Osteocyte (in vitro differentiated cells): ENCODE measurements at regions not wholly inside any gene's neighbourhood (a gene's known extent, or its start where the extent isn't known, plus 50 kb on each side); places are given as distances from the start of the nearest gene placed in this dataset.

Source experiments
- DNase-seq: peaks from one replicate; pipeline ENCODE4 v3.0.0; 2021; ENCODE audit warnings: mixed read lengths; ENCODE audit not compliant: unreplicated experiment; ENCODE audit errors: extremely low spot score
- H3K27ac Mint-ChIP-seq: one replicate; pipeline ENCODE4 v1.8.0; 2021; ENCODE audit warnings: mild to moderate bottlenecking, mixed read lengths; ENCODE audit not compliant: unreplicated experiment
- H3K27me3 Mint-ChIP-seq: one replicate; pipeline ENCODE4 v1.8.0; 2021; ENCODE audit warnings: mixed read lengths; ENCODE audit not compliant: unreplicated experiment
- H3K36me3 Mint-ChIP-seq: one replicate; pipeline ENCODE4 v1.8.0; 2021; ENCODE audit warnings: mixed read lengths; ENCODE audit not compliant: unreplicated experiment
- H3K4me1 Mint-ChIP-seq: one replicate; pipeline ENCODE4 v1.8.0; 2021; ENCODE audit warnings: mixed read lengths; ENCODE audit not compliant: unreplicated experiment
- H3K4me3 Mint-ChIP-seq: one replicate; pipeline ENCODE4 v1.8.0; 2021; ENCODE audit warnings: mild to moderate bottlenecking, moderate library complexity, mixed read lengths; ENCODE audit not compliant: unreplicated experiment
- H3K9me3 Mint-ChIP-seq: one replicate; pipeline ENCODE4 v1.8.0; 2021; ENCODE audit warnings: mixed read lengths; ENCODE audit not compliant: unreplicated experiment
- CTCF ChIP-seq: fragments of 200-600 bp; sonication (generic); IDR thresholded peaks from 2 replicates; pipeline ENCODE4 v1.5.0; 2021; ENCODE audit warnings: antibody characterized with exemption, mild to moderate bottlenecking, moderate library complexity

- no peaks in the 10 kb centered on the region for H3K4me1 Mint-ChIP-seq
- no peaks in the 10 kb centered on the region for H3K27me3 Mint-ChIP-seq
- DNase-seq: no peak
- H3K36me3 Mint-ChIP-seq: no peaks in the 10 kb centered on the region
- H3K4me3 Mint-ChIP-seq: no peak overlapping the region
- no peaks in the 10 kb centered on the region for H3K9me3 Mint-ChIP-seq
- no peak for TF ChIP-seq CTCF
- no peak overlapping the region for H3K27ac Mint-ChIP-seq
Measured at GRCh38 chr6:9197726-9198125, 762.4 kb upstream of the SLC35B3 start.

- no peaks in the 10 kb centered on the region for H3K27me3 Mint-ChIP-seq
- no peak for DNase-seq
- TF ChIP-seq CTCF: no peak
- H3K9me3 Mint-ChIP-seq: no peaks in the 10 kb centered on the region
- no peak overlapping the region for H3K27ac Mint-ChIP-seq
- no peaks in the 10 kb centered on the region for H3K4me1 Mint-ChIP-seq
- no peaks in the 10 kb centered on the region for H3K36me3 Mint-ChIP-seq
- no peak overlapping the region for H3K4me3 Mint-ChIP-seq
Measured at GRCh38 chr6:9195322-9195721, 760.0 kb upstream of the SLC35B3 start.

GRCh38 chr6:9192405-9192909 is 757.1 kb upstream of the SLC35B3 start:
- TF ChIP-seq CTCF: no peak
- H3K4me1 Mint-ChIP-seq: no peaks in the 10 kb centered on the region
- no peaks in the 10 kb centered on the region for H3K9me3 Mint-ChIP-seq
- no peak overlapping the region for H3K27ac Mint-ChIP-seq
- H3K36me3 Mint-ChIP-seq: no peaks in the 10 kb centered on the region
- H3K4me3 Mint-ChIP-seq: no peak overlapping the region
- no peaks in the 10 kb centered on the region for H3K27me3 Mint-ChIP-seq
- DNase-seq: no peak

GRCh38 chr6:9186148-9186547 is 750.8 kb upstream of the SLC35B3 start:
- Mint-ChIP-seq H3K36me3 (no peaks in the 10 kb centered on the region), H3K27me3 (no peaks in the 10 kb centered on the region), H3K4me1 (no peaks in the 10 kb centered on the region), H3K27ac (no peak overlapping the region), H3K4me3 (no peak overlapping the region), H3K9me3 (no peaks in the 10 kb centered on the region)
- no peak for TF ChIP-seq CTCF
- DNase-seq: no peak

- Mint-ChIP-seq H3K9me3 (no peaks in the 10 kb centered on the region), H3K4me1 (no peaks in the 10 kb centered on the region), H3K36me3 (no peaks in the 10 kb centered on the region), H3K4me3 (no peak overlapping the region), H3K27ac (no peak overlapping the region), H3K27me3 (no peaks in the 10 kb centered on the region)
- no peak for TF ChIP-seq CTCF
- DNase-seq: no peak
Measured at GRCh38 chr6:9178071-9178470, 742.7 kb upstream of the SLC35B3 start.
